ENCODE measurements at regions not wholly inside any gene's neighbourhood (a gene's known extent, or its start where the extent isn't known, plus 50 kb on each side); places are given as distances from the start of the nearest gene placed in this dataset.

GRCh38 chr10:78164702-78165101 lies 131.0 kb downstream of the RPS24 start:
- no peak overlapping the region for H3K4me3 Mint-ChIP-seq
- H3K27ac Mint-ChIP-seq = no peak overlapping the region
- POLR2A ChIA-PET = no interaction called here

DNA sequence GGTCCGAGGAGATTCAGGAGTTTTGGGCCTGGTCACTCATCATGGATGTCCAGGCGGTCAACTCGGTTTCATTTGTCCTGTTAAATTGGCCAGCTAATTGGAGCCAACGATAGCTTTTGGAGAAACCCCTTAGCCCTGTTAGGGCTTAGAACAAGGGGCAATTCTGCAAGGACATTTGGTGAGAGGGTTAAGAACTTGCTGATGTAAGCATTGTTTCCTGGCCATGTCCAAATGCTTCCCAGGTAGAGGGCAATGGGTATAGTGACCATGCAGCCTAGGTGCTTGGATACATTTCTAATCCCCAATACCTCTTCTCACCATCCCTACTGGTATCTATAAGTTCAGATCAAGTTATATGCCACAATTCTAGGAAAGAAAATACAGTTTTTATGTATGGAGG lies 131.5 kb downstream of the RPS24 start:
- no peak overlapping the region for H3K27ac ChIP-seq (ENCODE audit: low read length in 2 of 2)
- no peak overlapping the region for H2AFZ ChIP-seq (ENCODE audit: insufficient read depth, low read depth, low read length, poor library complexity, severe bottlenecking)
- Mint-ChIP-seq H3K27ac (no peak overlapping the region), H3K4me3 (no peak overlapping the region), H3K4me1 (no peaks in the 10 kb centered on the region), H3K27me3 (peaks cover 22% of the 10 kb centered on the region), H3K9me3 (ENCODE audit: insufficient read depth) (peaks cover 9% of the 10 kb centered on the region)
- TF ChIP-seq CTCF (IDR thresholded peaks at IDR 0.05) (no peak), EZH2 (IDR thresholded peaks at IDR 0.05; ENCODE audit: borderline replicate concordance, insufficient read depth, low read depth, low read length, poor library complexity, severe bottlenecking) (no peak)
- no peak overlapping the region for H3K4me2 ChIP-seq (replicated peaks; ENCODE audit: low read depth, low read length, poor library complexity, severe bottlenecking)
- H4K20me1 ChIP-seq (ENCODE audit: control insufficient read depth, insufficient read depth, low read length, poor library complexity, severe bottlenecking) = no peaks in the 10 kb centered on the region
- no peak overlapping the region for H3K4me3 ChIP-seq (ENCODE audit: control extremely low read depth in 1 of 5, extremely low read depth in 1 of 5, insufficient read depth in 1 of 5, low read depth in 2 of 5, low read length in 4 of 5)
- peaks cover 0 to 16% (median 0%) of the 10 kb centered on the region in 3 donors for H3K9me3 ChIP-seq (ENCODE audit: control extremely low read depth in 1 of 3, control insufficient read depth in 2 of 3, insufficient read depth in 1 of 3, low read length in 2 of 3)
- intact Hi-C loops (cut with micrococcal nuclease) = no loop called here
- ChIA-PET CTCF (no interaction called here), POLR2A (no interaction called here)
- no peaks in the 10 kb centered on the region for H3K4me1 ChIP-seq (ENCODE audit: control insufficient read depth in 2 of 2, insufficient read depth in 2 of 2, low read length in 2 of 2)
- H3K27me3 ChIP-seq (replicated peaks in 1 of 4; ENCODE audit: control extremely low read depth in 1 of 4, control insufficient read depth in 3 of 4, insufficient read depth in 4 of 4, low read length in 3 of 4) = no peaks in the 10 kb centered on the region
- no peaks in the 10 kb centered on the region for H3K36me3 ChIP-seq (replicated peaks in 1 of 2; ENCODE audit: control extremely low read depth in 1 of 2, control insufficient read depth in 1 of 2, extremely low read depth in 1 of 2, insufficient read depth in 2 of 2, low read length in 1 of 2)
- DNase-seq = no peak
- no peaks in the 10 kb centered on the region for H3K79me2 ChIP-seq (ENCODE audit: control insufficient read depth, insufficient read depth, low read length)
- ATAC-seq (ENCODE audit: low read depth) = no peak
- 83% methylated on average over 4 of the region's 4 CpGs for WGBS (ENCODE audit: insufficient coverage)
- no peak overlapping the region for H3K9ac ChIP-seq (ENCODE audit: low read length)

More at GRCh38 chr10:78164702-78165101, 131.0 kb downstream of the RPS24 start:
- TF ChIP-seq EZH2 (IDR thresholded peaks at IDR 0.05; ENCODE audit: borderline replicate concordance, insufficient read depth, low read depth, low read length, poor library complexity, severe bottlenecking) (no peak), CTCF (IDR thresholded peaks at IDR 0.05) (no peak)
- H3K27ac ChIP-seq (ENCODE audit: low read length in 2 of 2) = no peak overlapping the region
- Mint-ChIP-seq H3K27me3 (peaks cover 22% of the 10 kb centered on the region), H3K4me1 (no peaks in the 10 kb centered on the region), H3K9me3 (ENCODE audit: insufficient read depth) (peaks cover 9% of the 10 kb centered on the region)
- H3K4me2 ChIP-seq (replicated peaks; ENCODE audit: low read depth, low read length, poor library complexity, severe bottlenecking) = no peak overlapping the region
- H3K4me1 ChIP-seq (ENCODE audit: control insufficient read depth in 2 of 2, insufficient read depth in 2 of 2, low read length in 2 of 2) = no peaks in the 10 kb centered on the region
- no peaks in the 10 kb centered on the region for H3K36me3 ChIP-seq (replicated peaks in 1 of 2; ENCODE audit: control extremely low read depth in 1 of 2, control insufficient read depth in 1 of 2, extremely low read depth in 1 of 2, insufficient read depth in 2 of 2, low read length in 1 of 2)
- intact Hi-C loops (cut with micrococcal nuclease) = no loop called here
- H3K79me2 ChIP-seq (ENCODE audit: control insufficient read depth, insufficient read depth, low read length) = no peaks in the 10 kb centered on the region
- WGBS (ENCODE audit: insufficient coverage) = 97% methylated on average over 16 of the region's 16 CpGs
- ATAC-seq (ENCODE audit: low read depth) (no peak), DNase-seq (no peak)
- H3K27me3 ChIP-seq (replicated peaks in 1 of 4; ENCODE audit: control extremely low read depth in 1 of 4, control insufficient read depth in 3 of 4, insufficient read depth in 4 of 4, low read length in 3 of 4) = no peaks in the 10 kb centered on the region
- H4K20me1 ChIP-seq (ENCODE audit: control insufficient read depth, insufficient read depth, low read length, poor library complexity, severe bottlenecking) = no peaks in the 10 kb centered on the region
- CTCF ChIA-PET = no interaction called here
- H3K4me3 ChIP-seq (ENCODE audit: control extremely low read depth in 1 of 5, extremely low read depth in 1 of 5, insufficient read depth in 1 of 5, low read depth in 2 of 5, low read length in 4 of 5) = no peak overlapping the region
- H3K9me3 ChIP-seq (ENCODE audit: control extremely low read depth in 1 of 3, control insufficient read depth in 2 of 3, insufficient read depth in 1 of 3, low read length in 2 of 3) = peaks cover 0 to 16% (median 0%) of the 10 kb centered on the region in 3 donors
- H3K9ac ChIP-seq (ENCODE audit: low read length) = no peak overlapping the region
- no peak overlapping the region for H2AFZ ChIP-seq (ENCODE audit: insufficient read depth, low read depth, low read length, poor library complexity, severe bottlenecking)
